ENCODE measurements at regions not wholly inside any gene's neighbourhood (a gene's known extent, or its start where the extent isn't known, plus 50 kb on each side); places are given as distances from the start of the nearest gene placed in this dataset.

- intact Hi-C loops (cut with micrococcal nuclease) = no loop called here
- H3K4me3 ChIP-seq (replicated peaks in 1 of 3; ENCODE audit: low read depth in 2 of 3, low read length in 3 of 3) = no peak overlapping the region
Observed at GRCh38 chr10:131426534-131426898, 115.0 kb upstream of the TCERG1L start.

GRCh38 chr10:131427281-131427680, 115.8 kb upstream of the TCERG1L start:
- no peak overlapping the region for H3K4me3 Mint-ChIP-seq
- no peaks in the 10 kb centered on the region for H3K4me1 Mint-ChIP-seq
- no peak for TF ChIP-seq CTCF (IDR thresholded peaks at IDR 0.05)
- Histone ChIP-seq H3K4me1 (ENCODE audit: control insufficient read depth in 1 of 2, insufficient read depth in 2 of 2, low read length in 2 of 2) (no peaks in the 10 kb centered on the region), H3K4me3 (replicated peaks in 1 of 3; ENCODE audit: low read depth in 2 of 3, low read length in 3 of 3) (no peak overlapping the region), H3K27ac (ENCODE audit: low read depth in 1 of 2, low read length in 2 of 2) (no peak overlapping the region), H3K27me3 (ENCODE audit: control insufficient read depth in 2 of 2, insufficient read depth in 2 of 2, low read length in 2 of 2) (no peaks in the 10 kb centered on the region), H2AFZ (ENCODE audit: insufficient read depth, low read depth, low read length, poor library complexity, severe bottlenecking) (no peak overlapping the region), H3K9me3 (replicated peaks in 1 of 2; ENCODE audit: control insufficient read depth in 1 of 2, insufficient read depth in 1 of 2, low read length in 2 of 2) (no peaks in the 10 kb centered on the region), H3K9ac (ENCODE audit: insufficient read depth, low read length, poor library complexity, severe bottlenecking) (no peak overlapping the region), H3K36me3 (replicated peaks in 1 of 2; ENCODE audit: control insufficient read depth in 1 of 2, insufficient read depth in 2 of 2, low read length in 2 of 2) (no peaks in the 10 kb centered on the region), H3K4me2 (replicated peaks; ENCODE audit: extremely low read depth, low read length, poor library complexity, severe bottlenecking) (no peak overlapping the region), H3K79me2 (ENCODE audit: insufficient read depth, low read length) (no peaks in the 10 kb centered on the region), H4K20me1 (ENCODE audit: insufficient read depth, low read length) (no peaks in the 10 kb centered on the region)
- no CpG with 5 or more reads among the region's 8 CpGs for WGBS (ENCODE audit: insufficient coverage)
- no peaks in the 10 kb centered on the region for H3K36me3 Mint-ChIP-seq
- peaks cover 0 to 2% (median 0%) of the 10 kb centered on the region in 7 donors for H3K9me3 Mint-ChIP-seq
- H3K27ac Mint-ChIP-seq = no peak overlapping the region
- intact Hi-C loops (cut with micrococcal nuclease) = no loop called here
- DNase-seq = no peak
- peaks cover 2 to 3% (median 2%) of the 10 kb centered on the region in 3 donors for H3K27me3 Mint-ChIP-seq (ENCODE audit: low read depth in 3 of 3)

More at GRCh38 chr10:131426534-131426898, 115.0 kb upstream of the TCERG1L start:
- no peaks in the 10 kb centered on the region for H3K9me3 ChIP-seq (replicated peaks in 1 of 2; ENCODE audit: control insufficient read depth in 1 of 2, insufficient read depth in 1 of 2, low read length in 2 of 2)
- H3K4me1 Mint-ChIP-seq = no peaks in the 10 kb centered on the region
- H3K36me3 Mint-ChIP-seq = no peaks in the 10 kb centered on the region
- H3K27me3 Mint-ChIP-seq (ENCODE audit: low read depth in 3 of 3) = peaks cover 0 to 2% (median 0%) of the 10 kb centered on the region in 3 donors
- H3K9ac ChIP-seq (ENCODE audit: insufficient read depth, low read length, poor library complexity, severe bottlenecking) = no peak overlapping the region
- no peaks in the 10 kb centered on the region for H4K20me1 ChIP-seq (ENCODE audit: insufficient read depth, low read length)
- no peak overlapping the region for H3K4me2 ChIP-seq (replicated peaks; ENCODE audit: extremely low read depth, low read length, poor library complexity, severe bottlenecking)
- no peak overlapping the region for H3K27ac Mint-ChIP-seq
- no peaks in the 10 kb centered on the region for H3K79me2 ChIP-seq (ENCODE audit: insufficient read depth, low read length)
- H3K4me3 Mint-ChIP-seq = no peak overlapping the region
- no peak overlapping the region for H2AFZ ChIP-seq (ENCODE audit: insufficient read depth, low read depth, low read length, poor library complexity, severe bottlenecking)
- no peaks in the 10 kb centered on the region for H3K36me3 ChIP-seq (replicated peaks in 1 of 2; ENCODE audit: control insufficient read depth in 1 of 2, insufficient read depth in 2 of 2, low read length in 2 of 2)
- no peaks in the 10 kb centered on the region for H3K4me1 ChIP-seq (ENCODE audit: control insufficient read depth in 1 of 2, insufficient read depth in 2 of 2, low read length in 2 of 2)
- DNase-seq = no peak
- TF ChIP-seq CTCF (IDR thresholded peaks at IDR 0.05) = no peak
- H3K27ac ChIP-seq (ENCODE audit: low read depth in 1 of 2, low read length in 2 of 2) = no peak overlapping the region
- peaks cover 0 to 2% (median 0%) of the 10 kb centered on the region in 7 donors for H3K9me3 Mint-ChIP-seq
- 93% methylated on average over 3 of the region's 9 CpGs for WGBS (ENCODE audit: insufficient coverage)
- H3K27me3 ChIP-seq (ENCODE audit: control insufficient read depth in 2 of 2, insufficient read depth in 2 of 2, low read length in 2 of 2) = no peaks in the 10 kb centered on the region

Measured in CD14-positive monocyte (primary cell).